GM12872 (cell line): ENCODE measurements at regions not wholly inside any gene's neighbourhood (a gene's known extent, or its start where the extent isn't known, plus 50 kb on each side); places are given as distances from the start of the nearest gene placed in this dataset.

Source experiments
- CTCF ChIP-seq: IDR thresholded peaks from 3 replicates; pipeline ENCODE4 v1.5.1; 2011; ENCODE audit warnings: low read depth, mild to moderate bottlenecking, low read length, moderate library complexity; ENCODE audit not compliant: insufficient read depth

- peak; percentile 34; the same call in 1 of the 3 replicates for TF ChIP-seq CTCF
Observed at GRCh38 chr3:165624761-165625160, 212.5 kb downstream of the BCHE start.

- 0 out of 3 replicates have a peak, but pooled peaks have one; percentile 2 for TF ChIP-seq CTCF
Observed at GRCh38 chr3:165622356-165622755, 214.9 kb downstream of the BCHE start.

GRCh38 chr3:165619069-165619468 lies 218.2 kb downstream of the BCHE start:
- TF ChIP-seq CTCF = no peak

- no peak for TF ChIP-seq CTCF
Observed at GRCh38 chr3:165617134-165617533, 220.1 kb downstream of the BCHE start.

- TF ChIP-seq CTCF = no peak
Observed at GRCh38 chr3:165614337-165614736, 222.9 kb downstream of the BCHE start.

GRCh38 chr3:165613014-165613413 lies 224.2 kb downstream of the BCHE start:
- TF ChIP-seq CTCF = no peak

- no peak for TF ChIP-seq CTCF
Observed at GRCh38 chr3:165607221-165607620, 230.0 kb downstream of the BCHE start.

- no peak for TF ChIP-seq CTCF
Observed at GRCh38 chr3:165603196-165603595, 234.0 kb downstream of the BCHE start.
